Kidney epithelial cell (primary cell): ENCODE measurements at regions not wholly inside any gene's neighbourhood (a gene's known extent, or its start where the extent isn't known, plus 50 kb on each side); places are given as distances from the start of the nearest gene placed in this dataset.

ENCODE experiments used
- DNase-seq: peaks from one replicate; pipeline ENCODE4 v3.0.0-alpha.2; 2010; ENCODE audit warnings: low read depth
- H3K27me3 ChIP-seq: 2 replicates; pipeline ENCODE4 v1.6.0; 2011; ENCODE audit warnings: low read length; ENCODE audit not compliant: control insufficient read depth, insufficient read depth
- H3K36me3 ChIP-seq: 2 replicates; pipeline ENCODE4 v1.5.1; 2011; ENCODE audit warnings: low read length; ENCODE audit not compliant: control insufficient read depth, insufficient read depth
- H3K4me3 ChIP-seq: 2 replicates; pipeline ENCODE4 v1.5.1; 2011; ENCODE audit warnings: low read depth, mild to moderate bottlenecking, control low read depth, low read length
- TF ChIP-seq, protein P1 (sequence below): IDR thresholded peaks from 2 replicates; pipeline ENCODE4 v1.5.1; 2011; ENCODE audit warnings: mild to moderate bottlenecking, moderate library complexity, low read length, control low read depth, inconsistent platforms; ENCODE audit not compliant: insufficient read depth, poor library complexity, severe bottlenecking

DNA sequence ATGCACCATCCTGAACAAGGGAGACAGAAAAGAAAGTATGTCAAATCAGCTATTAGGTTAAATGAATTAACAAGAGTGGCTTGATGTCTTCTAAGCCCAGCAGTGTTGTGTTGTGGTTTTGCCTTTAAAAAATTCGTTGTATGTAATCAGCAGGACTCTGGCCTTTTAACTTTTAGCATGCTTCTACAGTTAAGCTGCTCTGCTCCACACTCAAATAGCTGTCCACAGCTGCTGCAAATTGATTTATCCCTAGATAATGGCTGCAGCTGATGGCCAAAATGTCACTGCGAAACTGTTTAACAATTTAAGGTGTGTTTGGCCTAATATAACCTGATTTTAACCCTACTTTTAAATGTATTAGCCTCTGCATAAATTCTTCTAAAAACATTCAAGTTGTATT is 85.8 kb downstream of the CXXC4 start:
- TF ChIP-seq, protein P1, sequence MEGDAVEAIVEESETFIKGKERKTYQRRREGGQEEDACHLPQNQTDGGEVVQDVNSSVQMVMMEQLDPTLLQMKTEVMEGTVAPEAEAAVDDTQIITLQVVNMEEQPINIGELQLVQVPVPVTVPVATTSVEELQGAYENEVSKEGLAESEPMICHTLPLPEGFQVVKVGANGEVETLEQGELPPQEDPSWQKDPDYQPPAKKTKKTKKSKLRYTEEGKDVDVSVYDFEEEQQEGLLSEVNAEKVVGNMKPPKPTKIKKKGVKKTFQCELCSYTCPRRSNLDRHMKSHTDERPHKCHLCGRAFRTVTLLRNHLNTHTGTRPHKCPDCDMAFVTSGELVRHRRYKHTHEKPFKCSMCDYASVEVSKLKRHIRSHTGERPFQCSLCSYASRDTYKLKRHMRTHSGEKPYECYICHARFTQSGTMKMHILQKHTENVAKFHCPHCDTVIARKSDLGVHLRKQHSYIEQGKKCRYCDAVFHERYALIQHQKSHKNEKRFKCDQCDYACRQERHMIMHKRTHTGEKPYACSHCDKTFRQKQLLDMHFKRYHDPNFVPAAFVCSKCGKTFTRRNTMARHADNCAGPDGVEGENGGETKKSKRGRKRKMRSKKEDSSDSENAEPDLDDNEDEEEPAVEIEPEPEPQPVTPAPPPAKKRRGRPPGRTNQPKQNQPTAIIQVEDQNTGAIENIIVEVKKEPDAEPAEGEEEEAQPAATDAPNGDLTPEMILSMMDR = no peak
- H3K36me3 ChIP-seq = no peaks in the 10 kb centered on the region

DNA sequence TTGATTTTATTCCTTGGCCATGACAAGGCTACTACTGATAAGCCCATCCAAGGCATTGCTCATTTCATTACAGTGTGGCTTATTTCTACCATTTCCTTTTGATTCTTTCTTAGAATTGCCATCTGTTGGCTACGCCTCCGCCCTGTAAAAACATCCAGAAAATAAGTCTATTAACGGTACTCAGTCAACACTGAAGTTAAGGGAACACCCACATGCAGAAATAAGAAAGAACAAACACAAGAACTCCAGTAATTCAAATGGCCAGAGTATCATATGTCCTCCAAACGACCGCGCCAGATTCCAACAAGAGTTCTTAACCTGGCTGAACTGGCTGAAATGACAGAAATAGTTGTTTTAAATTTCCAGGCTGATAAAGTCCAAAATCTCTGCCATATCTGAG is 90.3 kb downstream of the CXXC4 start:
- no peak for DNase-seq
- no peaks in the 10 kb centered on the region for H3K27me3 ChIP-seq
- H3K36me3 ChIP-seq = no peaks in the 10 kb centered on the region
- H3K4me3 ChIP-seq = no peak overlapping the region
- TF ChIP-seq, protein P1 = no peak

More for the DNA sequence above, 85.8 kb downstream of the CXXC4 start:
- H3K27me3 ChIP-seq = no peaks in the 10 kb centered on the region
- no peak overlapping the region for H3K4me3 ChIP-seq
- no peak for DNase-seq

DNA sequence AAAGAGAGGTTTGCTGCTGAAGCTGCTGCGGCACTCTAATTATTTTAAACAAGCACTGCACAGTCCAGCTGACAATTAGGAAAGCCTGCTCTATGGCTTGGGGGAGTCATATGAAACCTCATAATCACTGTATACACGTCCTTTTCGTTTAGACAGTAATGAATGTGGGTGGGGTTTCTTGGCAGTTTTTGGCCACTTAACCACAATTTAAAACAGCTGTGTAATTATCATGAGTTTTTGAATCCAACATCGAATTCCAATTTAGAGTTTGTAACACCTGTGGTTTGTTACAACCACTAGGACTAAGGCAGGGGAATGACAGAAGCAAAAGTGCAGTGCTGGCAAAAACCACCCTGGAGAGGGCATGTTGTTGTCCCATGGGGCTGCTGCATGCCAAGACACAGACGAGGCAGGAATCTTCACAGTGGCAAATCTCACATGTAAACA is 99.5 kb downstream of the CXXC4 start:
- TF ChIP-seq, protein P1 = no peak
- Histone ChIP-seq H3K4me3 (no peak overlapping the region), H3K27me3 (no peaks in the 10 kb centered on the region), H3K36me3 (no peaks in the 10 kb centered on the region)
- no peak for DNase-seq

DNA sequence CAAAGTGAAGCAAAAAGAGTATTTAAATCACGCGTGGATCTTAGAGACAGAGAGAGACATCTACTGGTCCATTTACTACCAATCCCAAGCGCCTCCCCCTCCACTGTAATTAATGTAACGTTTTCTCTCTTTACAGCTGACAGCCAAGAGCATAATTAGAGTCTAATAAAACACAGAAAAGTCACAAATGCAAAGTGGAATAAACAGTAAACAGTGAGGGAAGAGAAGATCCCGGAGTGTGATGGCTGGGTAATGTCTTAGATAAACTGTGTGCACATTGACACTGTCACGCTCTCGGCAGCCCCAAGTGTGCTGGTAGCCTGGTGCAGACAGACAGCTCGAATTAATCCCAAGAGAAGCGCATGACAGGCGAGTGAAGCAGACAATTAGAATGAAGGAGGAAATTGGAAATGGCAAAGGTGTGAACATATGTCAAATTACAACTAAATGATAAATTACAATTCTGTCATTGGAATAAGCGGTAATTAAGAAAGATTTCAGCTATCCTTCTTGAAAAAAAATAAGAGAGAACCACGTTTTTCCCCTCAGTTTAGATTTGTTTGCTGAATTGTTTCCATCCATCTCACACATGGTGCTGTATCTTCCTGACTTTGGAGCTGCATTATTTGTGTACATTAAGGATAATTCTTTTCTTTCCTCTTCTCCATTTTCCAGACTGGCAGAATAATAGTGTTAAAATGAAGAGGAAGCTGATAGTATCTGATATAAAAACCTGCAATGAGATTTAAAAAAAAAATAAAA is 100.1 kb downstream of the CXXC4 start:
- H3K27me3 ChIP-seq = no peaks in the 10 kb centered on the region
- H3K4me3 ChIP-seq = no peak overlapping the region
- no peak for DNase-seq
- TF ChIP-seq, protein P1 = no peak
- no peaks in the 10 kb centered on the region for H3K36me3 ChIP-seq

DNA sequence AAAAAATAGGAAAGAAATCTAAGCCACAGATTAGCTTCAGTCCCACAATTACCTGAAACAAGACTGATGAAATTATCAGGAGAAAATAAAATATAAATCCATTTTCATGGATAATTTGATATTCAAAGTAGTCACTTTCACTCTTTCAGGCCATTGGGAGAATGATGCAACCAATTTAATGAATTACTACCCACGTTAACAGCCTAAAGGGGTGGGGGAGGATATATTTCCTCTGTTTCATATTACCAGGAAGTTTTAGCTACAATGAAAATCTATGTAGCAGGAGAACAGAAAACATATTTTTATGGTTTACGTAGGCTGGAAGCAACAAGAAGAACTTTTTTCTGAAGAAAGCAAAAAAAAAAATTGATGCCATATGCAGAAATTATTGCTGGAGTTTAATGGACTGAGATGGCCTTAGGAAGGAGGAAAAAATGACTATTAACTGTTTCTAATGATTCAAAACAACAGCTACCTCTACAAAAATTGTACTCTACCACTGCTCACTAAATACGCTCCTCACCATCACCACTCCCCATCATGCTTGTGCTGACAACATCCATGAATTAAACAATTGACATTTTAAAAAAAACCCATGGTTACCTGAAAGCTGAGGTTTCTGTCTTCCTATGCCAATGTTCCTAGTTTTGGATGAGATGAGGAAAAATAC is 100.9 kb downstream of the CXXC4 start:
- Histone ChIP-seq H3K36me3 (no peaks in the 10 kb centered on the region), H3K4me3 (no peak overlapping the region), H3K27me3 (no peaks in the 10 kb centered on the region)
- TF ChIP-seq, protein P1 = no peak
- no peak for DNase-seq
